OCI-LY3 (cell line): ENCODE measurements at regions not wholly inside any gene's neighbourhood (a gene's known extent, or its start where the extent isn't known, plus 50 kb on each side); places are given as distances from the start of the nearest gene placed in this dataset.

Experiments used
- H2AFZ ChIP-seq: fragments of 200-600, 300-600 bp; shearing (Covaris generic); 2 replicates; pipeline ENCODE4 v1.6.0; 2014; ENCODE audit warnings: antibody characterized with exemption, low read depth, low read length
- H3K27ac ChIP-seq: fragments of 200-600, 300-600 bp; sonication (generic); 2 replicates; pipeline ENCODE4 v1.5.1; 2014; ENCODE audit warnings: mild to moderate bottlenecking, low read length, moderate library complexity, mixed read lengths
- H3K27me3 ChIP-seq: fragments of 200-600, 300-600 bp; sonication (generic); 2 replicates; pipeline ENCODE4 v1.6.1; 2014; ENCODE audit warnings: low read depth, low read length, mixed read lengths
- H3K36me3 ChIP-seq: fragments of 200-600, 300-600 bp; sonication (generic); replicated peaks from 2 replicates; pipeline ENCODE3; 2014; ENCODE audit warnings: low read depth, low read length, mixed read lengths
- H3K4me1 ChIP-seq: fragments of 300-600, 200-600 bp; sonication (generic); 2 replicates; pipeline ENCODE4 v1.6.1; 2014; ENCODE audit warnings: low read length, mixed read lengths
- H3K4me2 ChIP-seq: fragments of 200-600, 300-600 bp; sonication (generic); 2 replicates; pipeline ENCODE4 v1.6.1; 2014; ENCODE audit warnings: low read length, mixed read lengths
- H3K4me3 ChIP-seq: fragments of 300-600, 200-600 bp; sonication (generic); 2 replicates; pipeline ENCODE4 v1.5.1; 2014; ENCODE audit warnings: antibody characterized with exemption, mild to moderate bottlenecking, low read length, moderate library complexity
- H3K79me2 ChIP-seq: fragments of 300-600, 200-600 bp; shearing (Covaris generic); 2 replicates; pipeline ENCODE4 v1.6.1; 2014; ENCODE audit warnings: mild to moderate bottlenecking, low read length, mixed read lengths
- H3K9ac ChIP-seq: fragments of 300-600, 200-600 bp; shearing (Covaris generic); 2 replicates; pipeline ENCODE4 v1.6.0; 2014; ENCODE audit warnings: mild to moderate bottlenecking, low read length, moderate library complexity
- H3K9me3 ChIP-seq: fragments of 200-600, 300-600 bp; shearing (Covaris generic); 2 replicates; pipeline ENCODE4 v1.6.1; 2014; ENCODE audit warnings: low read length, mixed read lengths; ENCODE audit not compliant: insufficient read depth
- H4K20me1 ChIP-seq: fragments of 200-600, 300-600 bp; sonication (generic); 2 replicates; pipeline ENCODE4 v1.6.1; 2016; ENCODE audit warnings: low read length, mixed read lengths; ENCODE audit not compliant: insufficient read depth
- EZH2phosphoT487 ChIP-seq: fragments of 200-600 bp; shearing (Covaris generic); IDR thresholded peaks from 2 replicates; pipeline ENCODE4 v1.6.1; 2018; ENCODE audit warnings: antibody characterized with exemption, mixed run types, low read depth
- TF ChIP-seq, protein P1 (sequence below): fragments of 200-600, 300-600 bp; sonication (generic); IDR thresholded peaks from 2 replicates; pipeline ENCODE4 v1.5.1; 2014; ENCODE audit warnings: antibody characterized with exemption, low read length, low read depth

DNA sequence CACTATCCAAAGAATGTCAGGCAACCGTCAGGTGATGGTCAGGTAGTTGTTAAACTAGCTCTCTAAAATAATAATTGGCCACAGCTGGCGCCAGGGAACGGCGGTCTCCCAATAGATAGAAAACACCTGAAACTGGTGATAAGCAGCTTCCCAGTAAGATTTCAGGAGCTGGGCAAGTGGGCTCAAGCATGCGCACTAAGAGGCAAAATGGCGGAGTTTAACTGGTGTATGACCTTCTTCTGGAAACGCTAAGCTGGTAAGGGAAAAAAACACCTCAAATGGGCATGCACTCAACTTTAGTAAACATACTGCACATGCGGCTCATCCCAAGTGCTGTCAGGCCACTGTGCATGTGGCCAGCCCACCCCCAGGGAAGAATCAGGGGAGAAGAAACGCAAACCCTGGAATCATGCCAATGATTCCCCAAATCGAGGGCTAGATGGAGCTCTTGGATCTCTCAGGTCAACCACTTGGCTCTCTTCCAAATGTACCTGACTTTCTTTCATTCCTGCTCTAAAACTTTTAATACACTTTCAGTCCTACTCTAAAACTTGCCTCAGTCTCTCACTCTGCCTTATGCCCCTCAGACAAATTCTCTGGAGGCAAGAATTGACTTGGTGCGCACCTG lies 195.0 kb downstream of the ZNF621 start:
- Histone ChIP-seq H2AFZ (no peak overlapping the region), H3K27ac (no peak overlapping the region), H3K9ac (no peak overlapping the region), H3K79me2 (no peaks in the 10 kb centered on the region), H3K4me3 (no peak overlapping the region), H3K9me3 (no peaks in the 10 kb centered on the region), H4K20me1 (no peaks in the 10 kb centered on the region), H3K4me1 (peaks cover 21% of the 10 kb centered on the region), H3K27me3 (no peaks in the 10 kb centered on the region), H3K4me2 (no peak overlapping the region), H3K36me3 (no peaks in the 10 kb centered on the region)
- no peak for TF ChIP-seq EZH2phosphoT487
- TF ChIP-seq, protein P1, sequence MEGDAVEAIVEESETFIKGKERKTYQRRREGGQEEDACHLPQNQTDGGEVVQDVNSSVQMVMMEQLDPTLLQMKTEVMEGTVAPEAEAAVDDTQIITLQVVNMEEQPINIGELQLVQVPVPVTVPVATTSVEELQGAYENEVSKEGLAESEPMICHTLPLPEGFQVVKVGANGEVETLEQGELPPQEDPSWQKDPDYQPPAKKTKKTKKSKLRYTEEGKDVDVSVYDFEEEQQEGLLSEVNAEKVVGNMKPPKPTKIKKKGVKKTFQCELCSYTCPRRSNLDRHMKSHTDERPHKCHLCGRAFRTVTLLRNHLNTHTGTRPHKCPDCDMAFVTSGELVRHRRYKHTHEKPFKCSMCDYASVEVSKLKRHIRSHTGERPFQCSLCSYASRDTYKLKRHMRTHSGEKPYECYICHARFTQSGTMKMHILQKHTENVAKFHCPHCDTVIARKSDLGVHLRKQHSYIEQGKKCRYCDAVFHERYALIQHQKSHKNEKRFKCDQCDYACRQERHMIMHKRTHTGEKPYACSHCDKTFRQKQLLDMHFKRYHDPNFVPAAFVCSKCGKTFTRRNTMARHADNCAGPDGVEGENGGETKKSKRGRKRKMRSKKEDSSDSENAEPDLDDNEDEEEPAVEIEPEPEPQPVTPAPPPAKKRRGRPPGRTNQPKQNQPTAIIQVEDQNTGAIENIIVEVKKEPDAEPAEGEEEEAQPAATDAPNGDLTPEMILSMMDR: peak; percentile 23

DNA sequence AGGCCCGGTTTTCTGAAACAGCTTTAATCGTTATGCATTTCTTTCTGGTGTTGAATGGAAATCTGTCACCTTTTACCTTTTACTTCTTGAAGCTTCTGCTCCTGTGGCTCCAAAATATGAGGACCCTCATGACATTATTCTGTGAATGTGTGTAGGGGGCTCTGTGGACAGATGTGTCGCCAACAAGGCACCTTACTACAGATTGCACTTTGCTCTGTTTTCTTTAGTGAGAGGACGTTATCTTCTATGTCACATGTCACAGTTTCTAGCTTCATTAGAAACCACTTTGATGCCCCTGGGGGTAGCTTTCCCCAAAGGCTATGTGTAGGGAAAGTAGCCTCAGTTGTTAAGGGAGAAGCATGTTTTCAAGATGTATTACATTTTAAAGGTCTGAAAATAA lies 195.6 kb downstream of the ZNF621 start:
- TF ChIP-seq, protein P1: no peak
- no peak for TF ChIP-seq EZH2phosphoT487
- H3K27me3 ChIP-seq: no peaks in the 10 kb centered on the region
- H3K9ac ChIP-seq: no peak overlapping the region
- H3K4me1 ChIP-seq: peaks cover 15% of the 10 kb centered on the region
- H3K9me3 ChIP-seq: no peaks in the 10 kb centered on the region
- no peak overlapping the region for H3K27ac ChIP-seq
- no peak overlapping the region for H3K4me2 ChIP-seq
- H4K20me1 ChIP-seq: no peaks in the 10 kb centered on the region
- H3K4me3 ChIP-seq: no peak overlapping the region
- no peak overlapping the region for H2AFZ ChIP-seq
- no peaks in the 10 kb centered on the region for H3K36me3 ChIP-seq
- no peaks in the 10 kb centered on the region for H3K79me2 ChIP-seq

DNA sequence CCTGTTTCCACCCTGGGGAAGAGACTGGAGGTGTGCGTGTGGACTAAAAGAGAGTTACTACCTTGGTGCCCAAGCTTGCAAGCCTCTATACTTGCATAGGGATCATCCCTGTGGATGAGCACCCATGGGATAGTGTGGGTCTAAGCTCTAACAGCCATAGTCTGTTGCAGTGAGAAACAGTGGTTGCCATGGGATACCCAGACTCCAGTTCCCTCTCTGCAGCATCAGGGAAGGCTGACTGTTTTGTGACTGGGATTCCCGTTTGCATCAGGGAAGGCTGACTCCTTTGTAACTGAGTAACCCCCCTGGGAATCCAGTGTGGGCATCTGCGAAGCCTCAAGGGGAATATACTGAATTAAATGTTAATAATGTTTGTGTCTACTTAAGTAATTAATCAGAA lies 196.1 kb downstream of the ZNF621 start:
- TF ChIP-seq, protein P1: no peak
- Histone ChIP-seq H3K9me3 (no peaks in the 10 kb centered on the region), H3K27ac (no peak overlapping the region), H3K9ac (no peak overlapping the region), H3K79me2 (no peaks in the 10 kb centered on the region), H3K4me2 (no peak overlapping the region), H3K36me3 (no peaks in the 10 kb centered on the region), H3K27me3 (no peaks in the 10 kb centered on the region), H3K4me1 (peaks cover 14% of the 10 kb centered on the region), H3K4me3 (no peak overlapping the region), H4K20me1 (no peaks in the 10 kb centered on the region), H2AFZ (no peak overlapping the region)

DNA sequence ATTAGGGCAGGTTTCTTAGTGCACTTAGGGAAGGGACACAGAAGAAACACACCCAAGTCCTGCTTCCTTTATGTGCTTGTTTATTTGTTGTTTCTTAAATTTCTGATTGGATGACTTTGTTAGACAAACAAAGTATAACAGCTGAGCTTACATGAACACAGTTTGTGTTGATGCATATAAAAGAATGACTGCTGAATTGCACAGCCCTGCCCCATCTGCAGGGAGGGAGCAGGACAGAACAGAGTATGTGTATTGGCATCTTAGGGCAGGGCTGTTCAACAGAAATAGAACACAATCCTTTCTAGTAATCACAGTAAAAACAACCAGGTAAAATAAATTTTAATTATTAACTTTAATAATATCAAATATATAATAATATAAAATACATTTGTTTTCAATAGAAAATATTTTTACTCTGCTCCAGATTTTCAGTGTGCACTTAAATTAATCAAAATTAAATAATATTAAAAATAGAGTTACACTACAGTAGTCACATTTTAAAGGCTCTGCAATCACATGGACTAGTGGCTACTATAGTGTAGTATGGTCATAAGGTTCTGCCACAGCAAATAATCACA lies 198.4 kb downstream of the ZNF621 start:
- no peak for TF ChIP-seq EZH2phosphoT487
- TF ChIP-seq, protein P1: no peak

More for the DNA sequence above, 198.4 kb downstream of the ZNF621 start:
- no peaks in the 10 kb centered on the region for H3K9me3 ChIP-seq
- H3K4me1 ChIP-seq: peaks cover 10% of the 10 kb centered on the region
- no peak overlapping the region for H3K9ac ChIP-seq
- no peaks in the 10 kb centered on the region for H3K79me2 ChIP-seq
- no peaks in the 10 kb centered on the region for H3K27me3 ChIP-seq
- H3K4me2 ChIP-seq: no peak overlapping the region
- H4K20me1 ChIP-seq: no peaks in the 10 kb centered on the region
- no peaks in the 10 kb centered on the region for H3K36me3 ChIP-seq
- no peak overlapping the region for H2AFZ ChIP-seq
- no peak overlapping the region for H3K27ac ChIP-seq
- H3K4me3 ChIP-seq: no peak overlapping the region
